A549 (cell line): ENCODE measurements at regions not wholly inside any gene's neighbourhood (a gene's known extent, or its start where the extent isn't known, plus 50 kb on each side); places are given as distances from the start of the nearest gene placed in this dataset.

Source experiments
- ATAC-seq, 2 experiments: fragments of 200-7000 bp in 1 of 2; fragments of >200 bp in 1 of 2; cut with Nextera tagmentation in 1 of 2; cut with Tn5 transposase in 1 of 2; 3 replicates each; pipeline versions ENCODE4 v1.8.0 to v1.9.1; 2018 to 2020; ENCODE audit warnings: mild to moderate bottlenecking in 1 of 2, moderate library complexity in 1 of 2
- CTCF ChIA-PET: fragments of 300-600 bp; sonication (Branson Sonifier 250); formaldehyde crosslinking; extraction: SDS; loops from one replicate; lab custom pipeline; 2021; ENCODE audit warnings: antibody characterized with exemption, inconsistent platforms; lab: Yijun Ruan, JAX
- POLR2A ChIA-PET: fragments of 350-600 bp; formaldehyde crosslinking; extraction: SDS; loops from one replicate; lab custom pipeline; 2021; ENCODE audit warnings: antibody characterized with exemption, inconsistent platforms; lab: Yijun Ruan, JAX
- DNase-seq, 2 experiments: peaks; one replicate each; pipeline versions ENCODE4 v3.0.0 to v3.0.0-alpha.2; 2011 to 2016; ENCODE audit warnings: low read depth in 1 of 2, low spot score in 1 of 2
- FAIRE-seq: peaks from 2 replicates; lab custom pipeline; 2011; peaks lifted over from hg19 to GRCh38; lab: Jason Lieb, UNC
- H3K27ac ChIP-seq, 2 experiments: fragments of >200 bp; sonication (Bioruptor Twin); formaldehyde crosslinking; 3 replicates each; pipeline ENCODE4 v1.5.1; 2016 to 2017
- H3K4me1 ChIP-seq: fragments of >200 bp; sonication (Bioruptor Twin); formaldehyde crosslinking; 3 replicates; pipeline ENCODE4 v1.6.1; 2016
- H3K4me2 ChIP-seq: fragments of >200 bp; sonication (Bioruptor Twin); formaldehyde crosslinking; 3 replicates; pipeline ENCODE4 v1.6.1; 2016
- H3K4me3 ChIP-seq: fragments of >200 bp; sonication (Bioruptor Twin); formaldehyde crosslinking; 3 replicates; pipeline ENCODE4 v1.5.1; 2016
- H3K9me3 ChIP-seq: fragments of >200 bp; sonication (Bioruptor Twin); formaldehyde crosslinking; 3 replicates; pipeline ENCODE4 v1.6.1; 2016
- ATOH8 ChIP-seq: fragments of 250-450 bp; sonication (Bioruptor Pico); IDR thresholded peaks from 2 replicates; pipeline ENCODE4 v1.5.0; 2020; ENCODE audit warnings: low read depth, mild to moderate bottlenecking, moderate library complexity
- CEBPB ChIP-seq, 2 experiments: fragments of >200 bp in 1 of 2; sonication (Bioruptor Twin) in 1 of 2; formaldehyde crosslinking in 1 of 2; IDR thresholded peaks; 2 replicates each; pipeline ENCODE4 v1.6.1; 2012 to 2016
- CHD2 ChIP-seq: fragments of 150-350 bp; IDR thresholded peaks from 2 replicates; pipeline ENCODE4 v1.6.1; 2014; ENCODE audit warnings: low read length; ENCODE audit not compliant: partially characterized antibody
- CHD4 ChIP-seq: fragments of 200-600 bp; sonication (generic); IDR thresholded peaks from 2 replicates; pipeline ENCODE4 v1.6.1; 2016; ENCODE audit warnings: antibody characterized with exemption, mild to moderate bottlenecking, borderline replicate concordance
- E2F6 ChIP-seq: IDR thresholded peaks from 2 replicates; pipeline ENCODE4 v1.6.1; 2012; ENCODE audit warnings: low read depth, borderline replicate concordance
- EHF ChIP-seq: fragments of 250-450 bp; sonication (Bioruptor Pico); IDR thresholded peaks from 2 replicates; pipeline ENCODE4 v1.5.0; 2020; ENCODE audit warnings: mild to moderate bottlenecking
- EP300 ChIP-seq, 2 experiments: fragments of >200 bp; sonication (Bioruptor Twin); formaldehyde crosslinking; IDR thresholded peaks; 2 replicates in 1 of 2; 3 replicates in 1 of 2; pipeline ENCODE4 v1.6.1; 2016 to 2017
- HES2 ChIP-seq: fragments of >200 bp; sonication (Bioruptor Twin); formaldehyde crosslinking; IDR thresholded peaks from 2 replicates; pipeline ENCODE4 v1.6.1; 2016
- HMGXB4 ChIP-seq: fragments of 250-450 bp; sonication (Bioruptor Pico); IDR thresholded peaks from 2 replicates; pipeline ENCODE4 v1.5.0; 2021; ENCODE audit warnings: mild to moderate bottlenecking, moderate library complexity, borderline replicate concordance
- HOXB13 ChIP-seq: fragments of 250-450 bp; sonication (Bioruptor Pico); IDR thresholded peaks from 2 replicates; pipeline ENCODE4 v1.5.0; 2020; ENCODE audit warnings: low read depth, mild to moderate bottlenecking, moderate library complexity
- JUN ChIP-seq, 2 experiments: fragments of >200 bp; sonication (Bioruptor Twin); formaldehyde crosslinking; IDR thresholded peaks; 2 replicates in 1 of 2; 3 replicates in 1 of 2; pipeline ENCODE4 v1.6.1; 2016 to 2017
- PBX3 ChIP-seq: IDR thresholded peaks from 2 replicates; pipeline ENCODE4 v1.6.1; 2012
- RCOR1 ChIP-seq: fragments of 150-350 bp; IDR thresholded peaks from 2 replicates; pipeline ENCODE4 v1.6.1; 2014; ENCODE audit warnings: antibody characterized with exemption, low read length, low read depth
- TP53 ChIP-seq: fragments of 250-450 bp; sonication (Bioruptor Pico); IDR thresholded peaks from 2 replicates; pipeline ENCODE4 v1.5.0; 2021; ENCODE audit warnings: mild to moderate bottlenecking, moderate library complexity
- USF2 ChIP-seq: fragments of 450-650 bp; IDR thresholded peaks from 2 replicates; pipeline ENCODE4 v1.6.1; 2014; ENCODE audit warnings: antibody characterized with exemption
- ZNF302 ChIP-seq: fragments of 250-450 bp; sonication (Bioruptor Pico); IDR thresholded peaks from 2 replicates; pipeline ENCODE4 v1.9.0; 2021; ENCODE audit warnings: inconsistent platforms, mild to moderate bottlenecking, moderate library complexity
- ZSCAN20 ChIP-seq: fragments of 250-450 bp; sonication (Bioruptor Pico); IDR thresholded peaks from 2 replicates; pipeline ENCODE4 v1.8.0; 2022; ENCODE audit warnings: mild to moderate bottlenecking, moderate library complexity
- WGBS: methylation state at CpG from one replicate; pipeline ENCODE4 v1.1.6; 2017; ENCODE audit errors: missing lambda C conversion rate; 5-methylcytosine and 5-hydroxymethylcytosine counted together

- no peaks in the 10 kb centered on the region for H3K9me3 ChIP-seq
- no peak for TF ChIP-seq CHD4
- ATAC-seq (no peak), DNase-seq (no peak), FAIRE-seq (no peak)
- POLR2A ChIA-PET: no interaction called here
- 0% methylated on average over 2 of the region's 2 CpGs for WGBS
- no peaks in the 10 kb centered on the region for H3K4me1 ChIP-seq
- H3K4me3 ChIP-seq: no peak overlapping the region
- no peak overlapping the region for H3K4me2 ChIP-seq
- no peak overlapping the region for H3K27ac ChIP-seq
- CTCF ChIA-PET: no interaction called here
Observed at GRCh38 chr17:11026903-11027302, 189.0 kb upstream of the PIRT start.

- no peak overlapping the region for H3K4me2 ChIP-seq
- H3K4me3 ChIP-seq: no peak overlapping the region
- no peak for FAIRE-seq
- no peaks in the 10 kb centered on the region for H3K9me3 ChIP-seq
- DNase-seq: no peak
- no peak overlapping the region for H3K27ac ChIP-seq
- ChIA-PET POLR2A (no interaction called here), CTCF (interaction anchor here (0.6 kb wide), 1 partner anchor 208 kb away, joined by 4 read pairs; no protein-coding TSS in a partner anchor)
- no peak for ATAC-seq
- WGBS: 12% methylated on average over 5 of the region's 5 CpGs
- H3K4me1 ChIP-seq: no peaks in the 10 kb centered on the region
- no peak for TF ChIP-seq TP53
Observed at GRCh38 chr17:11023639-11024479, 186.0 kb upstream of the PIRT start.

- POLR2A ChIA-PET: no interaction called here
- 10% methylated on average over 5 of the region's 5 CpGs for WGBS
- FAIRE-seq: no peak
- TF ChIP-seq E2F6: no peak
- TF ChIP-seq, all 56 proteins: peak for 0
- H3K9me3 ChIP-seq: no peaks in the 10 kb centered on the region
- H3K4me1 ChIP-seq: no peaks in the 10 kb centered on the region
- no peak overlapping the region for H3K4me3 ChIP-seq
- DNase-seq: no peak
- CTCF ChIA-PET: no interaction called here
- no peak for ATAC-seq
- no peak overlapping the region for H3K27ac ChIP-seq
- no peak overlapping the region for H3K4me2 ChIP-seq
Observed at GRCh38 chr17:11006530-11006929, 168.6 kb upstream of the PIRT start.

- DNase-seq (no peak), FAIRE-seq (no peak), ATAC-seq (no peak)
- Histone ChIP-seq H3K9me3 (no peaks in the 10 kb centered on the region), H3K27ac (no peak overlapping the region), H3K4me3 (no peak overlapping the region), H3K4me1 (no peaks in the 10 kb centered on the region), H3K4me2 (no peak overlapping the region)
- CTCF ChIA-PET: no interaction called here
- TF ChIP-seq RCOR1 (no peak), HOXB13 (CRISPR knock-in tag) (no peak), ZNF302 (CRISPR knock-in tag) (no peak), CHD2 (no peak), ATOH8 (CRISPR knock-in tag) (no peak), PBX3 (no peak), HMGXB4 (CRISPR knock-in tag) (no peak), CEBPB (IDR thresholded peaks at IDR 0.05) (no peak), JUN (IDR thresholded peaks at IDR 0.05) (no peak), USF2 (no peak), ZSCAN20 (CRISPR knock-in tag) (no peak), HES2 (no peak), EP300 (IDR thresholded peaks at IDR 0.05) (no peak), EHF (CRISPR knock-in tag) (no peak)
- POLR2A ChIA-PET: no interaction called here
- WGBS: 15% methylated on average over 8 of the region's 8 CpGs
Observed at GRCh38 chr17:11005940-11006339, 168.1 kb upstream of the PIRT start.
